K562 (cell line): ENCODE measurements at regions not wholly inside any gene's neighbourhood (a gene's known extent, or its start where the extent isn't known, plus 50 kb on each side); places are given as distances from the start of the nearest gene placed in this dataset.

Source experiments
- ATAC-seq: fragments of 200-7000 bp; cut with Tn5 transposase; 3 replicates; pipeline ENCODE4 v1.9.1; 2020; ENCODE audit warnings: moderate library complexity
- BruUV-seq: library from RNA; stranded (reverse); fragments of 400-500 nt; replicated peaks from 2 replicates; lab custom pipeline; 2021; lab: Mats Ljungman, UMichigan
- CTCF ChIA-PET: fragments of 300-600 bp; formaldehyde crosslinking; extraction: SDS; loops from one replicate; lab custom pipeline; 2021; ENCODE audit warnings: low intra/inter-chr PET ratio; lab: Yijun Ruan, JAX
- POLR2A ChIA-PET: fragments of 300-600, 350-650 bp; sonication (Branson Sonifier 250); formaldehyde crosslinking; extraction: SDS; loops from one replicate; lab custom pipeline; 2021; ENCODE audit warnings: antibody characterized with exemption, inconsistent platforms; lab: Yijun Ruan, JAX
- DNase-seq, 4 experiments: peaks; one replicate each; pipeline versions ENCODE4 v3.0.0 to v3.0.0-alpha.2; 2011 to 2018; ENCODE audit warnings: low spot score in 3 of 4, mixed read lengths in 3 of 4; ENCODE audit errors: extremely low read depth in 1 of 4
- FAIRE-seq: peaks from 2 replicates; lab custom pipeline; 2011; peaks lifted over from hg19 to GRCh38; lab: Jason Lieb, UNC
- H2AFZ ChIP-seq: 2 replicates; pipeline ENCODE4 v1.6.0; 2011; ENCODE audit warnings: low read depth, low read length, control low read depth, inconsistent platforms
- H3K27ac ChIP-seq: fragments of 200-600 bp; 3 replicates; pipeline ENCODE4 v1.8.0; 2011; ENCODE audit warnings: low read depth, mild to moderate bottlenecking, control low read depth, inconsistent platforms, low read length, moderate library complexity, mixed read lengths; ENCODE audit errors: extremely low read depth
- H3K27me3 ChIP-seq, 2 experiments: fragments of 300-600 bp in 1 of 2; 2 replicates in 1 of 2; 3 replicates in 1 of 2; pipeline versions ENCODE4 v1.6.0 to v1.8.0; 2011; ENCODE audit warnings: inconsistent platforms in 2 of 2, low read length in 2 of 2, mild to moderate bottlenecking in 1 of 2, mixed read lengths in 1 of 2, moderate library complexity in 1 of 2; ENCODE audit not compliant: control insufficient read depth in 2 of 2, insufficient read depth in 2 of 2
- H3K36me3 ChIP-seq: fragments of 300-600 bp; 3 replicates; pipeline ENCODE4 v1.8.0; 2011; ENCODE audit warnings: mild to moderate bottlenecking, low read length, inconsistent platforms; ENCODE audit not compliant: control insufficient read depth, insufficient read depth
- H3K4me1 ChIP-seq, 2 experiments: fragments of 200-600 bp in 1 of 2; replicated peaks in 1 of 2; 2 replicates in 1 of 2; 3 replicates in 1 of 2; pipeline versions ENCODE4 v1.5.1 to v1.8.0; 2011; ENCODE audit warnings: inconsistent platforms in 2 of 2, low read length in 2 of 2, mild to moderate bottlenecking in 1 of 2, mixed read lengths in 1 of 2, moderate library complexity in 1 of 2; ENCODE audit not compliant: control insufficient read depth in 2 of 2, insufficient read depth in 2 of 2
- H3K4me2 ChIP-seq: 2 replicates; pipeline ENCODE4 v1.6.1; 2011; ENCODE audit warnings: low read length, control low read depth, inconsistent platforms, mixed read lengths; ENCODE audit not compliant: insufficient read depth
- H3K4me3 ChIP-seq: fragments of 200-600 bp; sonication (generic), shearing (Covaris generic); 2 replicates; pipeline ENCODE4 v1.5.1; 2016; ENCODE audit warnings: control low read depth, inconsistent platforms
- H3K79me2 ChIP-seq: fragments of 200-600 bp; 3 replicates; pipeline ENCODE4 v1.8.0; 2011; ENCODE audit warnings: low read length, inconsistent platforms; ENCODE audit not compliant: control insufficient read depth, insufficient read depth
- H3K9ac ChIP-seq, 2 experiments: 2 replicates each; pipeline versions ENCODE4 v1.6.0 to v1.6.1; 2011; ENCODE audit warnings: low read depth in 2 of 2, low read length in 2 of 2, control low read depth in 1 of 2, inconsistent platforms in 1 of 2, mild to moderate bottlenecking in 1 of 2, mixed read lengths in 1 of 2; ENCODE audit not compliant: insufficient read depth in 1 of 2
- H3K9me1 ChIP-seq: one replicate; pipeline ENCODE4 v1.6.0; 2011; ENCODE audit warnings: inconsistent platforms, mild to moderate bottlenecking, low read length, moderate library complexity; ENCODE audit not compliant: control insufficient read depth, insufficient read depth
- H3K9me3 ChIP-seq: replicated peaks from 2 replicates; pipeline ENCODE4 v1.5.1; 2011; ENCODE audit warnings: low read depth, low read length, inconsistent platforms; ENCODE audit not compliant: control insufficient read depth, insufficient read depth
- H4K20me1 ChIP-seq: replicated peaks from 2 replicates; pipeline ENCODE4 v1.6.1; 2011; ENCODE audit warnings: low read length, inconsistent platforms, mixed read lengths; ENCODE audit not compliant: control insufficient read depth, insufficient read depth
- ATF2 ChIP-seq: sonication (generic); formaldehyde crosslinking; IDR thresholded peaks from 2 replicates; pipeline ENCODE4 v1.8.1; 2022; ENCODE audit warnings: missing genetic modification reagents
- BRCA1 ChIP-seq, 2 experiments: fragments of 450-650 bp in 1 of 2; sonication (generic) in 1 of 2; formaldehyde crosslinking in 1 of 2; IDR thresholded peaks; 2 replicates each; pipeline versions ENCODE4 v1.5.0 to v1.6.1; 2017 to 2020; ENCODE audit warnings: mild to moderate bottlenecking in 1 of 2, missing genetic modification reagents in 1 of 2
- EGR1 ChIP-seq: fragments of 450-650 bp; conservative IDR thresholded peaks from 2 replicates; pipeline ENCODE4 v1.6.1; 2017; ENCODE audit warnings: mild to moderate bottlenecking
- FOXK1 ChIP-seq: sonication (generic); formaldehyde crosslinking; IDR thresholded peaks from 2 replicates; pipeline ENCODE4 v1.8.0; 2022; ENCODE audit warnings: missing genetic modification reagents, mild to moderate bottlenecking, borderline replicate concordance
- JUN ChIP-seq, 2 experiments: sonication (generic) in 1 of 2; formaldehyde crosslinking in 1 of 2; IDR thresholded peaks; 2 replicates each; pipeline versions ENCODE4 v1.6.1 to v1.8.0; 2012 to 2022; ENCODE audit warnings: borderline replicate concordance in 2 of 2, mild to moderate bottlenecking in 2 of 2, improper control_type of control experiment in 1 of 2, low read depth in 1 of 2, low read length in 1 of 2, missing genetic modification reagents in 1 of 2
- POLR2G ChIP-seq: fragments of 200-400 bp; formaldehyde crosslinking; IDR thresholded peaks from 2 replicates; pipeline ENCODE4 v1.6.1; 2017; ENCODE audit warnings: low read depth, mild to moderate bottlenecking, antibody characterized with exemption, low read length, moderate library complexity
- REST ChIP-seq, 2 experiments: fragments of 450-650 bp; formaldehyde crosslinking in 1 of 2; IDR thresholded peaks; 2 replicates each; pipeline versions ENCODE4 v1.4.0 to v1.6.1; 2014 to 2020; ENCODE audit warnings: mild to moderate bottlenecking in 2 of 2, borderline replicate concordance in 1 of 2, low read depth in 1 of 2
- SMARCE1 ChIP-seq: fragments of 450-650 bp; IDR thresholded peaks from 2 replicates; pipeline ENCODE4 v1.7.1; 2016; ENCODE audit warnings: mild to moderate bottlenecking
- ZBTB49 ChIP-seq: sonication (generic); formaldehyde crosslinking; IDR thresholded peaks from 2 replicates; pipeline ENCODE4 v1.8.0; 2022; ENCODE audit warnings: missing genetic modification reagents, mild to moderate bottlenecking, borderline replicate concordance
- ZNF184 ChIP-seq: sonication (generic); formaldehyde crosslinking; IDR thresholded peaks from 2 replicates; pipeline ENCODE4 v1.5.0; 2020; ENCODE audit warnings: missing genetic modification reagents
- WGBS: fragments of 100-300 bp; shearing (Covaris generic); methylation state at CpG from one replicate; pipeline ENCODE4 v1.1.6; 2016; ENCODE audit warnings: low coverage, mixed read lengths; ENCODE audit not compliant: insufficient coverage; ENCODE audit errors: missing lambda C conversion rate; 5-methylcytosine and 5-hydroxymethylcytosine counted together
- in situ Hi-C: fragments of 300-500 bp; cut with MboI; formaldehyde crosslinking; loops from 4 replicates; pipeline ENCODE4 v1.15.0; 2018; ENCODE audit warnings: inconsistent platforms, mixed read lengths
- intact Hi-C: fragments of 100-400 bp; cut with micrococcal nuclease; formaldehyde crosslinking; loops from 2 replicates; pipeline ENCODE4 v1.14.2; 2022

GRCh38 chr5:67299231-67299735 is 102.7 kb upstream of the CD180 start:
- ChIA-PET CTCF (no interaction called here), POLR2A (no interaction called here)
- FAIRE-seq, result no peak
- H4K20me1 ChIP-seq, result no peaks in the 10 kb centered on the region
- no peak overlapping the region for H3K4me2 ChIP-seq
- no peaks in the 10 kb centered on the region for H3K4me1 ChIP-seq
- H3K9me1 ChIP-seq, result no peaks in the 10 kb centered on the region
- no peak overlapping the region for H3K4me3 ChIP-seq
- no peaks in the 10 kb centered on the region for H3K27me3 ChIP-seq
- H3K36me3 ChIP-seq, result no peaks in the 10 kb centered on the region
- in situ Hi-C loops, result no loop called here
- no peaks in the 10 kb centered on the region for H3K79me2 ChIP-seq
- 3% methylated on average over 2 of the region's 2 CpGs for WGBS
- no peaks in the 10 kb centered on the region for H3K9me3 ChIP-seq
- H3K27ac ChIP-seq, result no peak overlapping the region
- no TSS peak for BruUV-seq
- TF ChIP-seq REST (IDR thresholded peaks at IDR 0.05; ENCODE audit: borderline replicate concordance), result no peak
- TF ChIP-seq REST (CRISPR knock-in tag; IDR thresholded peaks at IDR 0.05; ENCODE audit: low read depth), result no peak
- no peak for TF ChIP-seq FOXK1
- no peak for TF ChIP-seq ZNF184 (CRISPR knock-in tag)
- no peak for TF ChIP-seq JUN (IDR thresholded peaks at IDR 0.05; ENCODE audit: borderline replicate concordance, low read depth, low read length)
- no peak for TF ChIP-seq JUN (CRISPR knock-in tag; IDR thresholded peaks at IDR 0.05; ENCODE audit: borderline replicate concordance)
- no peak for TF ChIP-seq ATF2
- TF ChIP-seq BRCA1 (IDR thresholded peaks at IDR 0.05), result no peak
- TF ChIP-seq BRCA1 (CRISPR knock-in tag; IDR thresholded peaks at IDR 0.05), result no peak
- TF ChIP-seq EGR1, result no peak
- no peak for TF ChIP-seq POLR2G
- TF ChIP-seq ZBTB49 (CRISPR knock-in tag), result no peak
- no peak for TF ChIP-seq SMARCE1
- no peak for DNase-seq
- no peak overlapping the region for H2AFZ ChIP-seq
- ATAC-seq, result no peak
- no peak overlapping the region for H3K9ac ChIP-seq
- intact Hi-C loops, result no loop called here
